Spleen (tissue), 7 donors: ENCODE measurements at regions not wholly inside any gene's neighbourhood (a gene's known extent, or its start where the extent isn't known, plus 50 kb on each side); places are given as distances from the start of the nearest gene placed in this dataset.

ENCODE experiments used
- POLR2A ChIP-seq, 3 donors: fragments of 450-650 bp; IDR thresholded peaks; one replicate each; pipeline ENCODE4 v1.5.1; 2017; ENCODE audit warnings: antibody characterized with exemption in 3 of 3, mild to moderate bottlenecking in 1 of 3
- POLR2AphosphoS5 ChIP-seq, 3 donors: sonication (generic); formaldehyde crosslinking; IDR thresholded peaks; one replicate each; pipeline ENCODE4 v1.5.1; 2017; ENCODE audit warnings: antibody characterized with exemption in 3 of 3
- TF ChIP-seq, protein P1 (sequence below), 11 experiments: fragments of 200-600 bp in 7 of 11; fragments of 450-650 bp in 4 of 11; sonication (generic) in 4 of 11; IDR thresholded peaks in 8 of 11; conservative IDR thresholded peaks in 3 of 11; 1 replicate in 7 of 11; 2 replicates in 4 of 11; pipeline versions ENCODE4 v1.4.0 to v1.8.0; 2016 to 2021; ENCODE audit warnings: antibody characterized with exemption in 11 of 11, inconsistent platforms in 4 of 11, mild to moderate bottlenecking in 1 of 11
- donor health status: DM: no; HTN: no; CAD: no; lungs with moderate emphysema.
- donor health status: DM: no; HTN: no; CAD: no.
- donor health status: DM: no; HTN: no; CAD: no.

- TF ChIP-seq, protein P1, sequence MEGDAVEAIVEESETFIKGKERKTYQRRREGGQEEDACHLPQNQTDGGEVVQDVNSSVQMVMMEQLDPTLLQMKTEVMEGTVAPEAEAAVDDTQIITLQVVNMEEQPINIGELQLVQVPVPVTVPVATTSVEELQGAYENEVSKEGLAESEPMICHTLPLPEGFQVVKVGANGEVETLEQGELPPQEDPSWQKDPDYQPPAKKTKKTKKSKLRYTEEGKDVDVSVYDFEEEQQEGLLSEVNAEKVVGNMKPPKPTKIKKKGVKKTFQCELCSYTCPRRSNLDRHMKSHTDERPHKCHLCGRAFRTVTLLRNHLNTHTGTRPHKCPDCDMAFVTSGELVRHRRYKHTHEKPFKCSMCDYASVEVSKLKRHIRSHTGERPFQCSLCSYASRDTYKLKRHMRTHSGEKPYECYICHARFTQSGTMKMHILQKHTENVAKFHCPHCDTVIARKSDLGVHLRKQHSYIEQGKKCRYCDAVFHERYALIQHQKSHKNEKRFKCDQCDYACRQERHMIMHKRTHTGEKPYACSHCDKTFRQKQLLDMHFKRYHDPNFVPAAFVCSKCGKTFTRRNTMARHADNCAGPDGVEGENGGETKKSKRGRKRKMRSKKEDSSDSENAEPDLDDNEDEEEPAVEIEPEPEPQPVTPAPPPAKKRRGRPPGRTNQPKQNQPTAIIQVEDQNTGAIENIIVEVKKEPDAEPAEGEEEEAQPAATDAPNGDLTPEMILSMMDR (IDR thresholded peaks at IDR 0.05 in 8 of 11, conservative IDR thresholded peaks at IDR 0.05 in 3 of 11) = no peak
- TF ChIP-seq POLR2A (IDR thresholded peaks at IDR 0.05) (no peak), POLR2AphosphoS5 (IDR thresholded peaks at IDR 0.05) (no peak)
These were observed 1001.8 kb downstream of the BCL11B start for GRCh38 chr14:98270201-98270600.
